Mucosa of descending colon (tissue), 3 donors: ENCODE measurements at regions not wholly inside any gene's neighbourhood (a gene's known extent, or its start where the extent isn't known, plus 50 kb on each side); places are given as distances from the start of the nearest gene placed in this dataset.
A peak's percentile ranks its signal among the peaks of the same experiment; 100 is the strongest.

Experiments
- ATAC-seq: fragments of 200-7000 bp; cut with Tn5 transposase; one replicate; pipeline ENCODE4 v1.9.1; 2020; ENCODE audit warnings: mild to moderate bottlenecking, moderate library complexity
- DNase-seq, 3 donors: peaks; one replicate each; pipeline ENCODE4 v3.0.0-alpha.2; 2020
- H3K36me3 ChIP-seq: fragments of 200-600 bp; one replicate; pipeline ENCODE4 v1.8.0; 2021; ENCODE audit warnings: low read depth, mild to moderate bottlenecking
- H3K4me1 ChIP-seq: fragments of 200-600 bp; one replicate; pipeline ENCODE4 v1.8.0; 2021; ENCODE audit warnings: low read depth, mild to moderate bottlenecking
- H3K4me3 ChIP-seq: fragments of 200-600 bp; one replicate; pipeline ENCODE4 v1.8.0; 2021; ENCODE audit warnings: mild to moderate bottlenecking
- H3K9me3 ChIP-seq: fragments of 200-600 bp; one replicate; pipeline ENCODE4 v1.8.0; 2021; ENCODE audit warnings: mild to moderate bottlenecking
- intact Hi-C, 2 donors: fragments of 100-400 bp; cut with DNase I in 1 of 2; cut with micrococcal nuclease in 1 of 2; formaldehyde crosslinking; loops; one replicate each; pipeline versions ENCODE4 v1.11.0 to v1.11.1; 2022; cut with DNase I, micrococcal nuclease
- TF ChIP-seq, protein P1 (sequence below): fragments of 200-600 bp; IDR thresholded peaks from one replicate; pipeline ENCODE4 v1.8.0; 2022; ENCODE audit warnings: antibody characterized with exemption, mild to moderate bottlenecking
- donor health status: DM: no; HTN: no; CAD: no; lungs with moderate emphysema.
- donor health status: DM: no; HTN: no; CAD: no.
- donor health status: DM: no; HTN: yes; CAD: no.

DNA sequence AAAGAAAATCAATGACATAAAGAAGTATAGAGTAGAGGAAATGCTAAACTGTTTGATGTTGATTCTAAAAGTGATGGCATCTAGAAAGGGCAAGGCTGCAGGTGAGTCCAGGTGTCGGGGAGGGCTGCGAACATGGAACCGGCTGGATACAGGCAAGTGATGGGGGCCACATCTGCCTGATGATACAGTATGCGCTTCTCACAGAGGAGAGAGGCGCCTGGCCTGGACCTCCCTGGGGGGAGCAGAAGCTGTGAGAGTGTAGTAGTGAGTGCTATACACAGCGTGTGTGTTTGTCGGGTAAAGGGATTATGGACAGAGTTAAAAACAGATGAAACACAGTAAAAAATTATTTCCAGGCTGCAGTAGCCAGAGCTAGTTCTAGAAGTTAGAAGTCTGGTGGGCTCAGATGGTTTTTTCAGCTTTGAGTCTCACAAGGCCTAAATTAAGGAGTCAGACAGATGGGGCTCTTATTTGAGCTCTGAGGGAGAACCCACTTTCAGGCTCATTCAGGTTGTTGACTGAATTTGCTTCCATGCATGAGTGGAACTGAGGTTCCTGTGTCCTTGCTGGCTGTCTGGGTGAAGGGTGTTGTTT is 195.8 kb upstream of the ARG1 start:
- H3K36me3 ChIP-seq: no peaks in the 10 kb centered on the region
- DNase-seq (no peak), ATAC-seq (no peak)
- H3K4me1 ChIP-seq: peaks cover 5% of the 10 kb centered on the region
- TF ChIP-seq, protein P1, sequence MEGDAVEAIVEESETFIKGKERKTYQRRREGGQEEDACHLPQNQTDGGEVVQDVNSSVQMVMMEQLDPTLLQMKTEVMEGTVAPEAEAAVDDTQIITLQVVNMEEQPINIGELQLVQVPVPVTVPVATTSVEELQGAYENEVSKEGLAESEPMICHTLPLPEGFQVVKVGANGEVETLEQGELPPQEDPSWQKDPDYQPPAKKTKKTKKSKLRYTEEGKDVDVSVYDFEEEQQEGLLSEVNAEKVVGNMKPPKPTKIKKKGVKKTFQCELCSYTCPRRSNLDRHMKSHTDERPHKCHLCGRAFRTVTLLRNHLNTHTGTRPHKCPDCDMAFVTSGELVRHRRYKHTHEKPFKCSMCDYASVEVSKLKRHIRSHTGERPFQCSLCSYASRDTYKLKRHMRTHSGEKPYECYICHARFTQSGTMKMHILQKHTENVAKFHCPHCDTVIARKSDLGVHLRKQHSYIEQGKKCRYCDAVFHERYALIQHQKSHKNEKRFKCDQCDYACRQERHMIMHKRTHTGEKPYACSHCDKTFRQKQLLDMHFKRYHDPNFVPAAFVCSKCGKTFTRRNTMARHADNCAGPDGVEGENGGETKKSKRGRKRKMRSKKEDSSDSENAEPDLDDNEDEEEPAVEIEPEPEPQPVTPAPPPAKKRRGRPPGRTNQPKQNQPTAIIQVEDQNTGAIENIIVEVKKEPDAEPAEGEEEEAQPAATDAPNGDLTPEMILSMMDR: no peak
- H3K4me3 ChIP-seq: no peak overlapping the region
- no peaks in the 10 kb centered on the region for H3K9me3 ChIP-seq
- intact Hi-C loops: no loop called here

DNA sequence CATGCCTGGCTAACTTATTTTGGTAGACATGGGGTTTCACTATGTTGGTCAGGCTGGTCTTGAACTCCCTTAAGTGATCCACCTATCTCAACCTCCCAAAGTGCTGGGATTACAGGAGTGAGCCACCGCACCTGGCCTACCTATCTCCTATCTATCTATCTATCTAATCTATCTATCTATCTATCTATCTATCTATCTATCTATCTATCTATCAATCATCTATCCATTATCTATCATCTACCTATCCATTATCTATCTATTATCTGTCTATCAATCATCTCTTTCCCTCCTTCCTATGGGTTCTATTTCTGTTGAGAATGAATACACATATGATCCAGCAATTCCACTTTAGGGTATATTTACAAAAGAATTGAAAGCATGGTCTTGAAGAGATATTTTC is 194.2 kb upstream of the ARG1 start:
- intact Hi-C loops: no loop called here
- peaks cover 5% of the 10 kb centered on the region for H3K4me1 ChIP-seq
- no peaks in the 10 kb centered on the region for H3K36me3 ChIP-seq
- DNase-seq: no peak
- no peak for ATAC-seq
- TF ChIP-seq, protein P1: no peak
- H3K9me3 ChIP-seq: no peaks in the 10 kb centered on the region
- H3K4me3 ChIP-seq: no peak overlapping the region

DNA sequence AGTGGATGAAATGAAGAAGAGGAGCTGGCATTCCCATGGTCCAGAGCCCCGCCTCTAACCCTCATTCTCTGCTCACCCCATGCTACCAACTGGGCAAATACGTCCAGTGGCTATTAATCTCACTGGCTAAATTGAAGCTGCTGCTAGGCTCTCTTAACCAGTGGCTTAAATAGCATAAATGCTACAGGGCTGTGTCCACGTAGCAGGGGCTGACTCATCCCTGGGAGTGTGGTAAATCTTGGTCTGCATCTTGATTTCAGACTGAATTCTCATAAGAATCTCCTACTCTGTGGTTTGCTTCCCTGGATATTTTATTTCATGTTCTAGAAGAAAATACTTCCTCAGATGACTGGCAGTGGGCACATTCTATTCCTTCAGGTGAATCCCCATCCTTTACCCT is 193.1 kb upstream of the ARG1 start:
- intact Hi-C loops: no loop called here
- no peak for ATAC-seq
- H3K4me1 ChIP-seq: peaks cover 5% of the 10 kb centered on the region
- H3K36me3 ChIP-seq: no peaks in the 10 kb centered on the region
- H3K9me3 ChIP-seq: no peaks in the 10 kb centered on the region
- H3K4me3 ChIP-seq: no peak overlapping the region
- DNase-seq: no peak
- TF ChIP-seq, protein P1: no peak

DNA sequence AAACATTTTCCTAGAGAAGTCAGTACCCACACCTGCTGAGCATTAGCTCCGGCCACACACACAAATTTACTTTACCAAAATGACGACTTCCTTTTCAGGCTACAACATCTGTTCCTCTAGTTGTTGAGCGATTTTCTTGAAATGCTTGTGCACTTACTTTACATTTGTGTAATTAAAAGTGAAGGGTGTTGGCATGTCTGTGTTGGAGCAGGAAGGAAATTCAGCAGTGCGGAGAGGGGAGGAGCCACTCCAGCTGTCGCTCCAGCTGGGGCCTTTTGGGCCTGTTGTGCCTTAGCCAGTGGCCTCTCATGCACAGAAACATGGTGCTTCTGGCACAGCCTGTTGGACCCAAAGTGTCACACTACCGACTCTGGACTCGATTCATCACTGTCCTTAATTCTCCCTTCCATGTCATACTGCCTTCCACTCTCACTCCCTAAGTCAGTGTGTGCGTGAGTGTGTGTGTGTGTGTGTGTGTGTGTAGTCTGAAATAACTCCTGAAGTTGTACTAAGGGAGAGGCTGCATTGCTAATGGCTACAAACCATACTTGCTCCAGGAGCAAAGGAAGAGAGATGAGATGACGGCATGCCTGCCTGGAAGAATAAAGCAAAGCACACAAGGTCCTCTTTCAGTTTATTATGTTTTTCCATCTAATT is 191.8 kb upstream of the ARG1 start:
- peak; percentile 81 for ATAC-seq
- intact Hi-C loops: no loop called here
- peak in 2 of 3 donors; percentile 53 for DNase-seq
- no peak overlapping the region for H3K4me3 ChIP-seq
- H3K36me3 ChIP-seq: no peaks in the 10 kb centered on the region
- no peaks in the 10 kb centered on the region for H3K9me3 ChIP-seq
- H3K4me1 ChIP-seq: peaks cover 5% of the 10 kb centered on the region
- TF ChIP-seq, protein P1: no peak

DNA sequence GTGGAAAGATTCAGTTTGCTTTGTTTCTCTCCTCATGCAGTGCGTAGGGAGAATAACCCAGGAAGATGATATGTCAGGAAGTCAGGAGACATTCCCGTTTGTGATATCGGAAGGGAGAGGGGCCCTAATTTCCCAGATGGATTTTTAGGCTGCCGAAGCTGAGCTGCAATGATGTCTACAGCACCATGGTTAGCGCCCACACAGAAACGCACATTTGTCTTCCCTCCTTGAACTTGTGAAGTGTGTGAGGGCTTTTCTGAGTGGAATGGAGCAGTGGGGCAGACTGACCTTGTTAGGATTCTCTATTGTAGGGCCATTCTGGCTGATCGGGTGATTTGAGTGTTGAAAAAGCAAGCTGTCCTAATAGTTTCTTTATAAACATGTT is 191.3 kb upstream of the ARG1 start:
- Histone ChIP-seq H3K9me3 (no peaks in the 10 kb centered on the region), H3K36me3 (no peaks in the 10 kb centered on the region), H3K4me3 (no peak overlapping the region), H3K4me1 (peaks cover 5% of the 10 kb centered on the region)
- TF ChIP-seq, protein P1: no peak
- intact Hi-C loops: no loop called here
- no peak for ATAC-seq
- no peak for DNase-seq
